ENCODE measurements at regions not wholly inside any gene's neighbourhood (a gene's known extent, or its start where the extent isn't known, plus 50 kb on each side); places are given as distances from the start of the nearest gene placed in this dataset.

DNA sequence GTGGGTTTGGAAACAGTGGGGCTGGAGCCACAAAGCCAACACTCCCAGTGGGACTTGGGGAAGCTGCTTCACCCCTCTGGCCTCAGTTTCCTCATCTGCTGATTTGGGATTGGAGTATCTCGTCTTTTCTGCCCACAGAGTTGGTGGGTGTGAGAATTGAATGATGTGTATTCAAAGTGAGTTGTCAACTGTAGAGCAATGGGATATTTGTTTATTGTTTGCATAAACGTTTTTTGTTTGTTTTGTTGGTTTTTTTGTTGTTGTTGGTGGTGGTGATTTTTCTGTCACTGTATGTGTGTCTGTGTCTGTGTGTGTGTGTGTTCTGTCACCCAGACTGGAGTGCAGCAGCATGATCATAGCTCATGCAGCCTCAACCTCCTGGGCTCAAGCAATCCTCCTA, 542.0 kb downstream of the MIAT start:
- H4K8ac ChIP-seq (ENCODE audit: extremely low read depth, insufficient read depth, low read length) = no peak overlapping the region
- POLR2A ChIA-PET (ENCODE audit: partially characterized antibody) = no interaction called here
- no peak overlapping the region for H2BK120ac ChIP-seq (replicated peaks; ENCODE audit: low read depth, low read length)
- no peak for DNase-seq (ENCODE audit: low read depth in 1 of 2, low spot score in 2 of 2)
- H4K5ac ChIP-seq (ENCODE audit: insufficient read length, low read depth, low read length) = no peak overlapping the region
- H3K4me1 ChIP-seq (replicated peaks in 1 of 4; ENCODE audit: control insufficient read depth in 3 of 4, insufficient read depth in 4 of 4, low read length in 3 of 4) = peaks cover 0 to 9% (median 7%) of the 10 kb centered on the region in 4 experiments; a peak in 6 of 7 replicates
- H3K4ac ChIP-seq (replicated peaks; ENCODE audit: insufficient read length, low read depth, low read length) = no peak overlapping the region
- H3K9me3 ChIP-seq (ENCODE audit: insufficient read depth in 2 of 2, low read depth in 1 of 2, low read length in 1 of 2) = no peaks in the 10 kb centered on the region
- H3K14ac ChIP-seq (ENCODE audit: insufficient read length) = no peak overlapping the region
- no peak overlapping the region; the same call in 1 of the 2 replicates for H2BK15ac ChIP-seq (ENCODE audit: low read length)
- H3K4me2 ChIP-seq (ENCODE audit: insufficient read depth in 1 of 2, low read depth in 2 of 2, low read length in 2 of 2) = no peak overlapping the region
- H3K23me2 ChIP-seq (ENCODE audit: low read depth, low read length) = peaks cover 1% of the 10 kb centered on the region; the same call in 1 of the 2 replicates
- no peak overlapping the region for H2BK20ac ChIP-seq (ENCODE audit: low read length)
- CTCF ChIA-PET (ENCODE audit: partially characterized antibody) = interaction anchor here (0.6 kb wide), 2 partner anchors 170 to 802 kb away, joined by 3 to 5 read pairs; no protein-coding TSS in a partner anchor
- no peaks in the 10 kb centered on the region for H3K79me2 ChIP-seq (ENCODE audit: control insufficient read depth in 1 of 2, insufficient read depth in 2 of 2, low read length in 2 of 2)
- no peak overlapping the region for H2AFZ ChIP-seq (ENCODE audit: low read length)
- no peak overlapping the region for H3K27ac ChIP-seq (ENCODE audit: low read depth, low read length)
- H3K79me1 ChIP-seq (ENCODE audit: low read depth, low read length) = no peaks in the 10 kb centered on the region
- no peak overlapping the region for H3K9ac ChIP-seq (replicated peaks in 1 of 4; ENCODE audit: extremely low read depth in 1 of 4, low read depth in 3 of 4, low read length in 3 of 4)
- H4K91ac ChIP-seq (replicated peaks; ENCODE audit: insufficient read length, low read length) = no peak overlapping the region
- H4K20me1 ChIP-seq (replicated peaks in 1 of 2; ENCODE audit: control insufficient read depth in 1 of 2, insufficient read depth in 2 of 2, low read length in 2 of 2) = no peaks in the 10 kb centered on the region
- no peaks in the 10 kb centered on the region for H3K36me3 ChIP-seq (ENCODE audit: control insufficient read depth in 2 of 4, insufficient read depth in 4 of 4, low read length in 3 of 4)
- no peak overlapping the region for H3K18ac ChIP-seq (ENCODE audit: extremely low read depth, low read length)
- TF ChIP-seq BCL11A (IDR thresholded peaks at IDR 0.05; ENCODE audit: low read depth in 2 of 2, low read length in 2 of 2) = no peak
- TF ChIP-seq FOSL1 (IDR thresholded peaks at IDR 0.05; ENCODE audit: insufficient read depth, low read depth, low read length) = no peak
- TF ChIP-seq ASH2L (IDR thresholded peaks at IDR 0.05; ENCODE audit: low read length) = no peak
- no peak for TF ChIP-seq RXRA (IDR thresholded peaks at IDR 0.05; ENCODE audit: insufficient read depth, low read depth, low read length)
- TF ChIP-seq, protein P1, sequence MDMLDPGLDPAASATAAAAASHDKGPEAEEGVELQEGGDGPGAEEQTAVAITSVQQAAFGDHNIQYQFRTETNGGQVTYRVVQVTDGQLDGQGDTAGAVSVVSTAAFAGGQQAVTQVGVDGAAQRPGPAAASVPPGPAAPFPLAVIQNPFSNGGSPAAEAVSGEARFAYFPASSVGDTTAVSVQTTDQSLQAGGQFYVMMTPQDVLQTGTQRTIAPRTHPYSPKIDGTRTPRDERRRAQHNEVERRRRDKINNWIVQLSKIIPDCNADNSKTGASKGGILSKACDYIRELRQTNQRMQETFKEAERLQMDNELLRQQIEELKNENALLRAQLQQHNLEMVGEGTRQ (IDR thresholded peaks at IDR 0.05; ENCODE audit: low read length) = no peak
- TF ChIP-seq CTBP2 (IDR thresholded peaks at IDR 0.05; ENCODE audit: borderline replicate concordance, insufficient read depth, insufficient read length, low read length) = no peak
- no peak for TF ChIP-seq KDM4A (IDR thresholded peaks at IDR 0.05; ENCODE audit: low read depth, low read length, severe bottlenecking)
- no peak overlapping the region for H2BK12ac ChIP-seq (ENCODE audit: low read depth, low read length)
- H3K27me3 ChIP-seq (replicated peaks in 1 of 4; ENCODE audit: control insufficient read depth in 3 of 4, extremely low read depth in 1 of 4, insufficient read depth in 3 of 4, low read length in 3 of 4) = peaks cover 0 to 2% (median 0%) of the 10 kb centered on the region in 4 experiments; a peak in 1 of 7 replicates
- H2BK5ac ChIP-seq (ENCODE audit: low read depth, low read length) = no peak overlapping the region
- FAIRE-seq = no peak
- H3K4me3 ChIP-seq (ENCODE audit: extremely low read depth in 1 of 4, insufficient read depth in 2 of 4, low read depth in 3 of 4, low read length in 4 of 4) = no peak overlapping the region
- H3K56ac ChIP-seq (replicated peaks; ENCODE audit: insufficient read length, low read depth, low read length) = no peak overlapping the region
- no peak overlapping the region for H3K23ac ChIP-seq (ENCODE audit: insufficient read length)
- no peak overlapping the region for H2AK5ac ChIP-seq (ENCODE audit: low read depth, low read length)
- 75% methylated on average over 2 of the region's 2 CpGs; no CpG with 5 or more reads in 1 of the 2 experiments for WGBS, 2 experiments (ENCODE audit: extremely low coverage in 1 of 2, insufficient coverage in 1 of 2, insufficient read length in 1 of 2, insufficient replicate concordance in 2 of 2, low coverage in 1 of 2, low lambda C conversion rate in 2 of 2, missing lambda C conversion rate in 1 of 2)

Data from H1 (cell line).